ENCODE measurements at regions not wholly inside any gene's neighbourhood (a gene's known extent, or its start where the extent isn't known, plus 50 kb on each side); places are given as distances from the start of the nearest gene placed in this dataset.

GRCh38 chr4:157886645-157887044 lies 286.2 kb downstream of the GASK1B start:
- intact Hi-C loops (cut with DNase I) = no loop called here
- Histone ChIP-seq H3K27ac (no peak overlapping the region), H3K4me1 (replicated peaks) (no peaks in the 10 kb centered on the region), H3K4me3 (no peak overlapping the region), H3K36me3 (no peaks in the 10 kb centered on the region), H3K27me3 (replicated peaks; ENCODE audit: insufficient read depth) (no peaks in the 10 kb centered on the region), H3K9me3 (no peaks in the 10 kb centered on the region)
- no peak for DNase-seq (ENCODE audit: low spot score)
- WGBS = 83% methylated on average over 3 of the region's 3 CpGs
- TF ChIP-seq POLR2A (IDR thresholded peaks at IDR 0.05) (no peak), CTCF (IDR thresholded peaks at IDR 0.05) (no peak), POLR2AphosphoS5 (IDR thresholded peaks at IDR 0.05) (no peak)

DNA sequence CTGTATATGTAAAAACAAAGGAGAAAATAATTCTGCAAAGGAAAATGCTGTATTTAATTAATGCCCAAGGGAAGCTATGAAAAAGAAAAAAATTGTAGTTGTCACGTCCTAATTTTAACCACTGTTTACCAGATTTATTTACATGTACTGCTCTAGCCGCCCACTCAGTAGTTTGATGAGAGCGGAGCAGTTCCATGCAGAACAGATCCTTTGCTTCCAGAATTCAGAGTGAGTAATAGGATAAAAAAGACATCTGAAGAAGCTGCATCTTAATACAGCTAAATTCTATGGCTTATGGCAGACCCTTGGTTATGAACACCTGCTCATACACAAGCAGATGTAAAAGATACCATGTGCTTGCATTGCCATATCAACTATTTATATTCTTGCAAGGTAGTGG lies 287.0 kb downstream of the GASK1B start:
- no peak overlapping the region for H3K4me3 ChIP-seq
- no peaks in the 10 kb centered on the region for H3K4me1 ChIP-seq (replicated peaks)
- 34% methylated on average over 3 of the region's 3 CpGs for WGBS
- no peaks in the 10 kb centered on the region for H3K36me3 ChIP-seq
- no peaks in the 10 kb centered on the region for H3K27me3 ChIP-seq (replicated peaks; ENCODE audit: insufficient read depth)
- TF ChIP-seq CTCF (IDR thresholded peaks at IDR 0.05) (no peak), POLR2AphosphoS5 (IDR thresholded peaks at IDR 0.05) (no peak), POLR2A (IDR thresholded peaks at IDR 0.05) (no peak)
- H3K9me3 ChIP-seq = no peaks in the 10 kb centered on the region
- DNase-seq (ENCODE audit: low spot score) = no peak
- intact Hi-C loops (cut with DNase I) = no loop called here
- H3K27ac ChIP-seq = no peak overlapping the region

DNA sequence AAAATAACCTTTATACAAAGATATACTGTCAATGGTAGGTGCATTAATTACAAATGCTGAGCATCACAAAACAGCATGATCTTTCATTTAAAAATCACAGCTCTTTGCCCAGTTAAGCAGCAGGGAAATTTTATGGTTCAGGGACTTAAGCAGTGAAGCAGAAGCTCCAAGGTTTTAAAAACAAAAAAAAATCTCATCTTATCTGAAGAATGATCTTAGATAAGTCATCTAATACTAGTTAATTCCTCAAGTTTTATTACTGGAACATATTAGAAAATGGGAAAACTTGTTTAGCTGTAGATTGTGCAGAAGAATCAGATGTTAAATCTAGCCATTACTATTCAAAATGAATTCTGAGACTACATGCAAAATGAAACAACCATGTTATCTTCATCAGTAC lies 289.9 kb downstream of the GASK1B start:
- TF ChIP-seq POLR2AphosphoS5 (IDR thresholded peaks at IDR 0.05) = no peak
- TF ChIP-seq POLR2A (IDR thresholded peaks at IDR 0.05) = no peak
- no peak for TF ChIP-seq CTCF (IDR thresholded peaks at IDR 0.05)
- H3K4me3 ChIP-seq = no peak overlapping the region

GRCh38 chr4:157880761-157881160 lies 292.1 kb downstream of the GASK1B start:
- no peak for DNase-seq (ENCODE audit: low spot score)
- H3K36me3 ChIP-seq = no peaks in the 10 kb centered on the region
- WGBS = 83% methylated on average over 2 of the region's 2 CpGs
- no peaks in the 10 kb centered on the region for H3K27me3 ChIP-seq (replicated peaks; ENCODE audit: insufficient read depth)
- intact Hi-C loops (cut with DNase I) = no loop called here
- H3K9me3 ChIP-seq = no peaks in the 10 kb centered on the region
- H3K4me1 ChIP-seq (replicated peaks) = no peaks in the 10 kb centered on the region
- no peak overlapping the region for H3K27ac ChIP-seq
- H3K4me3 ChIP-seq = no peak overlapping the region
- TF ChIP-seq POLR2AphosphoS5 (IDR thresholded peaks at IDR 0.05) (no peak), POLR2A (IDR thresholded peaks at IDR 0.05) (no peak), CTCF (IDR thresholded peaks at IDR 0.05) (no peak)

More for the DNA sequence above, 289.9 kb downstream of the GASK1B start:
- no peak for DNase-seq (ENCODE audit: low spot score)
- H3K36me3 ChIP-seq = no peaks in the 10 kb centered on the region
- no peaks in the 10 kb centered on the region for H3K9me3 ChIP-seq
- H3K27ac ChIP-seq = no peak overlapping the region
- H3K27me3 ChIP-seq (replicated peaks; ENCODE audit: insufficient read depth) = no peaks in the 10 kb centered on the region
- intact Hi-C loops (cut with DNase I) = no loop called here
- H3K4me1 ChIP-seq (replicated peaks) = no peaks in the 10 kb centered on the region

DNA sequence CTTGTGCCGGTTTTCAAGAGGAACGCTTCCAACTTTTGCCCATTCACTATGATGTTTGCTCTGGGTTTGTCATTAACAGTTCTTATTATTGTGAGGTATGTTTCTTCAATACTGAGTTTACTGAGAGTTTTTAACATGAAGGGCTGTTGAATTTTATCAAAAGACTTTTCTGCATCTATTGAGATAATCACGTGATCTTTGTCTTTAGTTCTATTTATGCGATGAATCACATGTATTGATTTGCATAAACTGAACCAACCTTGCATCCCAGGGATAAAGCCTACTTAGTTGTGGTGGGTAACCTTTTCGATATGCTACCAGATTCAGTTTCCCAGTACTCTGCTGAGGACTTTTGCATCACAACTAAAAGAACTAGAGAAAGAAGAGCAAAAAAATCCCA lies 318.0 kb downstream of the GASK1B start:
- TF ChIP-seq CTCF (IDR thresholded peaks at IDR 0.05) (no peak), POLR2A (IDR thresholded peaks at IDR 0.05) (no peak), POLR2AphosphoS5 (IDR thresholded peaks at IDR 0.05) (no peak)
- no peak overlapping the region for H3K27ac ChIP-seq
- H3K27me3 ChIP-seq (replicated peaks; ENCODE audit: insufficient read depth) = no peaks in the 10 kb centered on the region
- no peak for DNase-seq (ENCODE audit: low spot score)
- 76% methylated on average over 5 of the region's 5 CpGs for whole genome bisulfite sequencing
- no peaks in the 10 kb centered on the region for H3K9me3 ChIP-seq
- H3K4me3 ChIP-seq = no peak overlapping the region
- intact Hi-C loops (cut with DNase I) = no loop called here
- H3K36me3 ChIP-seq = no peaks in the 10 kb centered on the region
- H3K4me1 ChIP-seq (replicated peaks) = no peaks in the 10 kb centered on the region

All from prostate gland (tissue), 2 donors.